HG03432 (cell line): ENCODE measurements at regions not wholly inside any gene's neighbourhood (a gene's known extent, or its start where the extent isn't known, plus 50 kb on each side); places are given as distances from the start of the nearest gene placed in this dataset.

ENCODE experiments used
- ATAC-seq: cut with Tn5 transposase; IDR thresholded peaks from one replicate; pipeline ENCODE4 v1.9.1; 2021; ENCODE audit warnings: mild to moderate bottlenecking, moderate library complexity; ENCODE audit not compliant: unreplicated experiment

DNA sequence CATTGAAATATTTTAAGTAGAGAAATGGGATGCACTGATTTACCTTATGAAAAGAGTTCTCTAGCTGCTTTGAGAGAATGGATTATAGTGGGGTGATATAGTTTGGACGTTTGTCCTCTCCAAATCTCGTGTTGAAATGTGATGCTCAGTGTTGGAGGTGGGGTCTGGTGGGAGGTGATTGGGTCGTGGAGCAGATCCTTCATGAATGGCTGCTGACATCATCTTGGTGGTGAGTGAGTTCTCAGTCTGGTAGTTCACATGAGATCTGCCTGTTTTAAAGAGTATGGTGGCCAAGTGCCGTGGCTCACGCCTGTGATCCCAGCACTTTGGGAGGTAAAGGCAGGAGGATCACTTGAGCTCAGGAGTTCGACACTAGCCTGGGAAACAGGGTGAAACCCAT lies 58.7 kb upstream of the SH3RF3 start:
- no peak for ATAC-seq

DNA sequence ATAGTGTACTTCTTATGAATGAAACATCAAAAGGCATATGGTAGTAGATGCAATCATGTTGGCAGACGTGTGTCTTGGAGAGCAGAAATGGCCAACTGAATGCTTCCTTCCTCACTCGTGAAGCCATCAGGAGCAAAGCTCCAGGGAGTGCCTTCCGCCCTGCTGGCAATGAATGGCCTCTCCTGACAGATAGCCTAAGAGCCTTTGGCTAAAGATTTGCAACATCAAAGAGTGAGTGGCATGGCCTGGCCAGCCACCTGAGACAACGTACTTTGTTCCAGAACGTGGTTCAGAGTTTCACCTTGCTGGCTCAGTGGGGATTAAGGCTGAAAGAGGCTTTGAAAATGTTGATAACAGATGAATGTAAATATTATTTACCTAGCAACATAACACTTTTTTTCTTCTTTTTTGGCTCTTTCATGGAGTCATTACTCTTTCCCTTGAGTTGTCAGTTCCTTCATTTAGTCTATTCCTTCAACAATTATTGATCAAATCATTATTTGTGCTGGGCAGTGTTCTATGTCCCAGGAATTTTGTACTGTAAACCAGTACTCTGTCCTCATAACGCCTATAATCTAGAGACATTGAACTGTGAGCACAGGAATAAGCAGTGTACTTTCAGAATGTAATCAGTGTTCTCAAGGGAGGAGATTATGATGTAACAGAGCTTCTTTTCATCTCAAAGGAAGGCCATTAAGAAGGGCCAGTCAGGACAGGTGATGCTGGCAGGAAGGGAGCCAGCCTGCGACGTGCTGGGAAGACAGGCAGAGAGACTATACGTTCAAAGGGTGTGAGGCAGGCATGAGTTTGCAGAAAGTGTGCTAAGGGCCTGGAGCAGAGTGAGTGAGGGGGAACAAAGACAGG lies 59.4 kb upstream of the SH3RF3 start:
- ATAC-seq = no peak

GRCh38 chr2:109068811-109069210 lies 60.2 kb upstream of the SH3RF3 start:
- ATAC-seq = no peak

DNA sequence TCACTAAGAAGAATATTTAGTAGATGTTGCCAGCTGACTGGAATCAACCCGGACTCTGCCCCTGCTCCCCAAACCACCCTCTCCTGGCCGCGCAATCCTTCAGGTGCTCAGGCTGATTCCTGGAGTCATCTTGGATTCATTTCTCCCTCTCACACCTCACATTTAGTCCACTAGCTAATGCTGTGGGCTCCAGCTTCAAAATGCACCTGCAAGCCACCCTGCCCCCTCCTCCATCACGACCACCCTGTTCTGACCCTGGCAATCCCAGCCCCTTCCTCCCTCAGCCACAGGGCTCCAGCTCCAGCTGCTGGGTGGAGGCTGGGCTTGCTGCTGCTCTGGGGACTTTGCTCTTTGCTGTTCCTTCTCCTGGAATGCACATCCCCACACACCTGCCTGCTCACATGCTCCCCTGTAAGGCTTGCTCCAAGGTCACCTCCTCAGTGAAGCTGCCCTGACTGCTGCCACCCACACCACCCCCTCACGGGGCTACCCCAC lies 61.3 kb upstream of the SH3RF3 start:
- no peak for ATAC-seq

GRCh38 chr2:109066917-109067597 lies 61.9 kb upstream of the SH3RF3 start:
- ATAC-seq = no peak

DNA sequence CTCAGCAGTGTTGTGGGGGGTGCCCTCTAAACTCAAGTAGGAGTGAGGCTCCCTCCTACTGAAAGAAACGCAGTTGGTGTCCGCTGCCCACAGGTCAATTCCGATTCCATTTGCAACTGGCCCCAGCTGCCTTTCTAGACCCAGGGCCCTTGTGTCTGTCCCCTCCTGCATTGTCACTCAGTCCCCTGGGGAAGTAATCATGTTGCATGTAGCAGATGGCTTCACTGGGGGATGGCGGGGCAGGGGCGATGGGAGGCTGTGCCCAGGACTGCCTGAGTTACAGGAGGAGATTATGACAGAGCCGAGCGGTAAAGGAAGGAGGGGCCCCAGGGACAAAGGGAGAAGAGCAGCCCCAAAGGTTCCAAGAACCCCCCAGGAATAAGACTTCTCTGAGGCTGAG lies 62.5 kb upstream of the SH3RF3 start:
- no peak for ATAC-seq

DNA sequence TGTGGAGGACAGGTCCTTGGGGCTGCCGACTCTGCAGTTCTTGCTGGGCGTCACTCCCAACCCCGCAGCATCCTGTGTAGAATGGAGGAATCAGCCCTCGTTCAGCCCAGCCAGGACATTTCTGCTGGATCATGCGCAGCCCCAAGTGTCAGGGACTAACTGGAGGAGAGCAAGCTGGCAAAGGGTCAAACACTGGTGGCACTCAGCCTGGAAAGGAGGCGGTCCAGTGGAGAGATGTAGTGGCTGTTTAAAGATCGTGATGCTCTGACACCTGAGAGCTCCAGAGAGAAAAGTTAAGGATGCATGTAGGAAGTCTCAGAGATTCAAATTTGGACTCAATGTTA lies 63.6 kb upstream of the SH3RF3 start:
- ATAC-seq = no peak

DNA sequence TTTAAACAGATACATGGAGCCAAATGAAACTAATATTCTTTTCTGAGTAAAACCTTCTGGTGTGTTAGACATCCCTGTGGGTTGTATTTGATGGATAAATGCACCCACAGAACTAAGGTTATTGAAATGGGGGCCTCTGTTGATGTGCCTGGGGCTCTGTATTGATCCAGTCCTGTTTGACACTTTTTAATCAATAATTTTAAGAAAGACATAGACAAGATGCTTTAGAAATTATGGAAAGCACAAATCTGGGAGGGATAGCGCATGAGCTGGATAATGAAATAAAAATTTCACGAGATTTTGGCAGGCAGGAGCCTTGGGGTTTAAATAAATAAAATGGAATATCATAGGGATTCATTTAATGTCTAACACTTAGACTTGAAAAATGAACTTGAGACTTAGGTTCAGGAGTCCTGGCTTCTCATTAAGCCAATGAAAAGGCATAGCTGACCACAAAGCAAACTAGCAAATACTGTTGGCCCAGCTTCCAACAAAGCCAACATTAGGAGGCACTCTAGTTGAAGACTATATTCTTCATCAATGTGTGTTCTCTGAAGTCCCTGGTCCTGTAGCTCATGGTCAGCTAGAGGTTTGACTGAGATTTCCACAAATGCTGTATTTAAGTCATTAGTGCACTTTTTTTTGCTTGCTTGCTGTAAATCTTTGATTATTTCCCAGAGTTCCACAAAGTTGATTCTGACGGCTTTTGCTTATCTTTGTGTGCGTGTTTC lies 64.2 kb upstream of the SH3RF3 start:
- ATAC-seq = no peak

DNA sequence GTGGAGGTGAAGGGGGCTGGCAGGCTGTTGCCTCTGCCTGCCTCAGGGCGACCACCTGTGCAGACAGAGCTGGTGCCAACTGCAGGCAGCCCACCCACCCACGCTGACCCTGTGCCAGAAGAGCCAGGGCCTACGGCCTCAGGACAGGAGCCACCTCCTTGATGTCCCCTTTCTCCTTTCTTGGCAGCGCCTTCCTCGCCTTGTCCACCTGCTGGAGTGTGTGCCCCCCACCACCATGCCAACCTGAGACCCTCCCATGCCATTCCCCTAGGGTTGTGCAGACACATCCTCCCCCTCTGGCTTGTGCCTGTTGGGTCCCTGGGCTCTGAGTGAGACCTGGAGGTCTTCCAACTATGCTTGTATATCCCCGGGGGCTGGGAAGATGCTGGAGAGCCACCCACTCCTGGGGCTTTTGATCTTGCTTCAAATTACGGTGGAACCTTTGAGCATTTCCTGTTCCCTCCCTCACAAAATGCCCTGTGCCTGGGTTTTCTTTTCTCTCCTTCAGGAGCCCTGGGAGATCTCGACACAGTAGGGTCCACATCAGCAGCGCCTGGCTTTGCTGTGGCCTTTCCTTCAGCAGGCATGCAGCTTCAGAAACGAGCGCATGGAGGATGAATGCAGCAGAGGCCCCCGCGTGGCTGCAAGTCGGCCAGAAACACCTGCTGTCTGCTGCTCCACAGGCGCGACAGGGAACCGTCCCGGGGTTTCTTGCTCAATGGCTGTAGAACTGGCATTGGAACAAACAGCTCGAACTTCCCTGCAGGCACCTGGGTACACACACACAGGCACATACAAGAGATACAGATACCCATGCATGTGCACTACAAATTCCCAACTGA lies 65.9 kb upstream of the SH3RF3 start:
- no peak for ATAC-seq

DNA sequence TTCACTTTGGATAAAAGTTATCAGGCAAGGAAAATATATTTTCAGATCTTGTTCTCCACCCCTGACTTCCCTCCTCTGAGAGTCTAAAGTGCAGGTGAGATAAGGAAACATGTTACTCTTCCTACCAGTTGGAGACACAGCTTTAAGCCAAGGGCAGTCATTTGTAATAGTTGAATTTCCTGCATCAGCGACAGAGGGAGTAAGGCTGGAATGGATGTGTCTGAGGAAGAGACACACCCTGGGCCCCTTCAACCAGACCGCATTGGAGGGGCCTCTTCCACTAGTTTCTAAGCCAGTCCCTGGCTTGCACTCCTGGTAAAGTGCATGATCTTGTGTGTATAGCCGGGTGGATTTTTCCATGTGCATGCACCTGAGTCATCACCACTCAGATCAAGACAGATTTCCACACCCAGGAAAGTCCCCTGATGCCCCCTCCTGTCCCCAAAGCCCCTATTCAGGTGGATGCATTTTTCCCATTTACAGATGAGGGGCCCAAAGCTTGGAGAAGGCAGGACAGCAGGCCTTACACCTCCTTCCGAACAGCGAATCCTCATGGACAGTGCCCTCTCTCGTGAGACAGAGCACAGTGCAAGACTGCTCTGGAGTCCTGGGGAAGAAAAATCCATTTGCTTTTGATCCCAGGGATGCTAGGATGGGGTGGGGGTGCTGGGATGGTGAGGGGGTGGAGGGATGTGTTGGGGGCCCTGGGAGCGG lies 66.7 kb upstream of the SH3RF3 start:
- no peak for ATAC-seq

- ATAC-seq = no peak
These were observed 67.3 kb upstream of the SH3RF3 start for GRCh38 chr2:109061736-109062135.

- ATAC-seq = no peak
These were observed 68.5 kb upstream of the SH3RF3 start for GRCh38 chr2:109060496-109060895.

GRCh38 chr2:109059474-109060165 lies 69.4 kb upstream of the SH3RF3 start:
- ATAC-seq = no peak

- ATAC-seq = no peak
These were observed 69.8 kb upstream of the EDAR start for GRCh38 chr2:109058802-109059201.

GRCh38 chr2:109058191-109058632 lies 69.2 kb upstream of the EDAR start:
- no peak for ATAC-seq

DNA sequence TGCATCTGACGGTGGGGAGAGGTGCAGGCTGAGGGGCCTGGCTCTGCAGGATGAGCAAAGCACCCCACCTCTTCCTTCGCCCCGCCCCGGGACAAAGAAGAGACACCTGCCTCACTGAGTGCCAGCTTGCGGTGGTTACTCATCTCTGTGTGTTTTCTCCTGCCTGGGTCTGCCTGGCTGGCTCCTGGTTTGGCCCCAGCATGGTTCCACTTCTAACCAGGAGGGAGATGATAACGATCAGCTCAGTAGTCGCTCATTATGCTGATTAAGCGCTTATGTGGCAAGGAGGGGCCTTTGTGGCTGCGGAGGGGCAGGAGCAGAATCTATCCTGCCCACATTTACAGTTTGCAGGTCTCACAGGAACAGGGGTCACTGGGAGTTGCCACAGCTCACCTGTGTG lies 68.7 kb upstream of the EDAR start:
- ATAC-seq = no peak

- ATAC-seq = no peak
These were observed 66.4 kb upstream of the EDAR start for GRCh38 chr2:109055435-109055834.

- ATAC-seq = no peak
These were observed 65.8 kb upstream of the EDAR start for GRCh38 chr2:109054865-109055264.

DNA sequence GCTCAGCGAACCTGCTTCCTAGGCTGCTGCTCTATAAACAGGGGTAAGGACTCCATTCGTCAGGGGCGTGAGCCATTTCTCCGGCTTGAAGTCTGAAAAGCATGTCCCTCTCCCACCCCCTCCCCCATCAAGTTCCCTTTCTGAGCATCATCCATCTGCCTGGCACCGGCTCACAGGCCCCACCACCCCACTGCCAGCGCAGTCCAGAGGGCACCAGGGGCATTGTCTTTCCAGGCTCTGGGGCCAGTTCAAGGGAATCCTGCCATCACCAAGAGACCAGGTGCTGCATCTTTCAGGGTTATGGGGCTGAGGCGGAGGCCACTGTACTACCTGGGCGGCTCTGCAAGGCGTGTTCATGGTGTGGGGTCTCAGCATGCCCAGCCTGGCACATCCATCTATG lies 64.7 kb upstream of the EDAR start:
- no peak for ATAC-seq

DNA sequence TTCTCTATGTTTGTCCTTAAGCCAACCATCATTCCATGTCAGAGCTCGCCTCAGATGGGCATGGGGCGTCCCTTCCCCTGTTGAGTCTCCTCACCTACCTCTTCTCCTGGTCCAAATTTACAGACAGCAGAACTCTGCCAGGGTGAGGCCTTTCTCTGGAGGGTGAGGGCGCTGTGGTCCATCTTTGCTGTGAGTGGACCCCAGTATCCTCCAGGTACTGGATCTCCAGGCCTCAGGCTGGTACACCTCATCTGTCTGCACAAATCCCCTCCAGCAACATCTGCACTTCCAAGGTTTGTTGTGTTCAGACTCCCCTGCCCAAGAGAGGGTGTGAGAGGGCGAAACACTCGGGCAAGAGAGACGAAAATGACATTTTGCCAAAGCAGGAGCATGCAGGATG lies 63.9 kb upstream of the EDAR start:
- ATAC-seq = no peak
